DMS153 treated with DMSO at 0.1 percent for 48 hours (cell line): ENCODE measurements at regions not wholly inside any gene's neighbourhood (a gene's known extent, or its start where the extent isn't known, plus 50 kb on each side); places are given as distances from the start of the nearest gene placed in this dataset.
A peak's percentile ranks its signal among the peaks of the same experiment; 100 is the strongest.
"Not testable (repeated sequence)": the region's sequence is repeated elsewhere in the genome, so short reads cannot be mapped to it uniquely, and the experiment has no call there.

Experiments used
- DNase-seq: peaks from one replicate; lab custom pipeline; 2025; ENCODE audit not compliant: unreplicated experiment; lab: John Stamatoyannopoulos, UW

DNA sequence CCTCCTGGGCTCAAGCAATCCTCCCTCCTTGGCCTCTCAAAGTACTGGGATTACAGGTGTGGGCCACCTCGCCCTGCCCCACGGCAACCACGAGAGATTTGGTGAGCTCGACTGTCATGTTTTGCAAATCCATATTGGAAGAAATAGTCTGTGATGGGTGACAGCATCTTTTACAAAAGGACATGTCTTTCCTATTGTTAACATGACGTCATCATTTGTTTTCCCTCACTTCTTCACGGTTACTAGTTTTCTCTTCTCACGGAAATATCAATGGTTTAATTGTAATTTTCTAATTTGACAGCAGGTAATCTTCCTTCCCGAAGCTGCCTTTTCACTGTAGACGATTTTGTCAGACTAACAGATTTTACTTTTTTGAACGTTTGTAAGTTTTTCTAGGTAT, 110.8 kb upstream of the GREM2 start:
- DNase-seq: no peak

DNA sequence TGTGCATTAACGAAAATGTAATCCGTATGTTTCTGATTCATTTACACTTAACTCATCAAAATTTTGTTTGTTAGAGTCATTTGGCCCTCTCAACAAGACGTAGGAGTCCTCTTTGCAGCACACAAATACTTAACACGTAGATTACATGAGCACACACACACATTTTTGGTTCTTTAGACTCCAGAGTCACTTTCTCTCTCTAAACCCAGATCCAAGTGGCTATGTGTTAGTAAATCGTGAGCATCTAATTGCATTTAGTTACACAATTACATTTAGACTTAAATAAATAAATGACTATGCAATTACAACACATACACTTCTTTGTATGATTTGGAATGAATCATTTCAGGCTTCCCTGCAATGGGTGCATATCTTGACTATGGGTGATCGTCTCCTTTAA, 109.0 kb upstream of the GREM2 start:
- no peak for DNase-seq

DNA sequence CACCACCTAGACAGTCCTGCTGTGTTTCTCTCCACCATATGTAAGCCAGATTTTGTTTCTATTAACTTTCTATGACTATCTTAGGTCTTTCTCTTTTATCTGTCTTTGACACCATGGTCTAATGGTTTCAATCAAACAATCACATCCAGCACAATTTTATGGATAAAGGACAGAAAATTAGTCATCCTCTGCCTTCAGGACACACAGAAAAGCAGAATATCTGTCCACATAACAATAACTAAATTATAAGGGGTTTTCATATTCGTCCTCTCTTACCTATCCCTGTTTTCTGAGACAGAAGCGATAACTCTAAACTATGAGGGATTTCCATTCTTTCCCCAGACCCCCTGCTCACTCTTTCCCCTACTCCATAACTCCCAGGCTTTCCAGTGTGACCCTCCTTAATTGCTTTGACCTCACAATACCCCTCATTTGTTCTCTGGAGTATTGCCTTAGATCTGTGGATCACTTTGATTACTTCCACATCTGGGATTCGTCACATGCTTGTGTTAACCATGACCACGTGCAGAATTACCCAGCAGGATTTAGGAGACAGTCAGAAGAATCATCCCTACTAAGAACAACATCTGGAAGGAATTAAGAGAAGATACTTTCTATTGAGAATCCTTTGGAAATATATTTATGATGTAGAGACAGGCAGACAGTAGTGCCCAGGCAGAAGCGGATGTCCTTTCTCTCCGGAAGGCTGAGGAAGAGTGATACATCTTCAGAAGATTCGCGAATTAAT, 108.2 kb upstream of the GREM2 start:
- no peak for DNase-seq

DNA sequence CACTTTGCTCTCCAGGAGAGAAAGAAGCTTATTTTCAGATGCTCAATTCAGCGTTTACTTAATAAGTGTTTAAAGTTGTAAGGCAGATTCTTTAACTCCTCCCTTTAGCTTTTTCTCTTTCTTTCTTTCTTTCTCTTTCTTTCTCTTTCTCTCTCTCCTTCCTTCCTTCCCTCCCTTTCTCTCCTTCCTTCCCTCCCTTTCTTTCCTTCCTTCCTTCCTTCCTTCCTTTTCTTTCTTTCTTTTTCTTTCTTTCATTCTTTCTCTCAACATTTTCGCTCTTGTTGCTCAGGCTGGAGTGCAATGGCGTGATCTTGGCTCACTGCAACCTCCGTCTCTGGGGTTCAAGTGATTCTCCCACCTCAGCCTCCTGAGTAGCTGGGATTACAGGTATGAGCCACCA, 104.6 kb upstream of the GREM2 start:
- not testable (repeated sequence) for DNase-seq

DNA sequence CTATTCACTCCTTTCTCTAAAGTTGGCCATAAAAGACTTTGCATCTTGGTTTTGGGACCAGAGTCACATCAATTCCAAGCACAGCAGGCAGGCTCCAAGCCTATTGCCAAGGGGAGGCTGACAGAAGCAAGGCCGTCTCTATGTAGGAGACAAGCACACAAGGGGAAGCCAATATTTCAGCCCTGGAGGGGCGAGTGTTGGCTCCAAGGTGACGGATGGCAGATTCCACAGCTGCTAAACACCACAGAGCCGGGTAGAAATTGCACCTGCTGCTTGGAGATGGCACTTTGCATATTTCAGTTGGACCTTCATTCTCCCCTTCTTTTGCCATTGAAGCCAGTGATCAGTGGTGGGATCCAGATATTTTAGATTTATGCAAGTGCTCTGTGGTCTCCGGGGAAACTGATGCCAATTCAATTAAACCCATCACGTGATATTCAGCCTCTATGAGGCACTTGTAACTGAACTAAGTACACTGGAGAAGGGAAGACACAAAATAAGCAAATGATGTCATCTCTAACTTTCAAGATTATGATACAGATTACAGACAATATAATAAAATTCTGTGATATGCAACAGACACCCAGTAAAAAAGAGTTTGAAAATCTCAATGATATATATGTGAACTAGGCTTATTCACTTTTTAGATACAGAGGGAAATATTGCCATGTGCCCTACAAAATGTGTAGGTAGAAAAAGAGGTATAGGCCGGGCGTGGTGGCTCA, 102.8 kb upstream of the GREM2 start:
- no peak for DNase-seq

DNA sequence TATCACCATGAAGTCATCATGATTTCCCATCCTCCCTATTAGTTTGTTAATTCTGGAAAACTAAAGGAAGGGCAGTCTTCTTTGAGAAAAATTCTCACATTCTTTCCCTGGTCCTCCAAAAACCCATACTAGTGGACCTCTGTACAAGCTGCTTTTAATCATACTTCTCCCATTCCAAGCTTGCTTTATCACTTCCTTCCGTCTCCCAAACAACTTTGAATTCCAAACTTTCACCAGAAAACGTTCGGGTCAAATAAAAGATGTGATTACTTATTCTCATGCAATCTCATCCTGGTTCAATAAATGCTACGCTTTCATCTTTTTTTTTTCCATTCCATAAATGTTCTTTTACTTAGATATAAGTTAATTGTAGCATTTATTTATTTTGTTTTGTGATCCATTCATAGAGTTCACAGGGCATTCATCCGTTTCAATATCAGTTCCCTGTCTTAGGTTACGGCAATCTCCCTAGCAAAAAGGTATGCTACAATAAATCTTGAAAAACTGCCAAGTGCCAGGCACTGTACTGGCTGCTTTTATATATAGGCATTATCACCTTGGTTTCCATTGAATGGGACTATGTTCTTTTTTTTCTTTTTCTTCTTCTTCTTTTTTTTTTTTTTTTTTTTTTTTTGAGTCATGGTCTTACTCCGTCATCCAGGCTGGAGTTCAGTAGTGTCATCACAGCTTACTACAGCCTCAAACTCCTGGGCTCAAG, 100.2 kb upstream of the GREM2 start:
- DNase-seq: no peak

DNA sequence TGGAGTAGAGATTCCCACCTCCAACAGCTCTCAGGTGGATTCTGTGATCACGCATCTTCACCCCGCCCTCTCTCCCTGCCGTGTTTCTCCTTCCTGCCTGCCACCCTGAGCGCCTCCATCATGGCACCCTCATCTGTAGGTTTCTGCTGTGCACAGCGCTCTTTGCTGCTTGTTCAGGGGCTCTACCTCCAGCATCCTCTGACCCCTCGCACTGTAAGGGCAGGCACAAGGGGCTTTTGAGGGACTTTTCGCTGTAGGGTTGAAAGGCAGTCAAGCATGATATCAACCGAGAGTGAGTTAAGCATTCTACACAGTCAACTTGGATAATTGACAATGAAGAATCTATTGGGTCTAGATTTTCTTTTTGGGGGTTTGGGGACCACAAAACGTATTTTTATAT, 99.1 kb upstream of the GREM2 start:
- DNase-seq: no peak

DNA sequence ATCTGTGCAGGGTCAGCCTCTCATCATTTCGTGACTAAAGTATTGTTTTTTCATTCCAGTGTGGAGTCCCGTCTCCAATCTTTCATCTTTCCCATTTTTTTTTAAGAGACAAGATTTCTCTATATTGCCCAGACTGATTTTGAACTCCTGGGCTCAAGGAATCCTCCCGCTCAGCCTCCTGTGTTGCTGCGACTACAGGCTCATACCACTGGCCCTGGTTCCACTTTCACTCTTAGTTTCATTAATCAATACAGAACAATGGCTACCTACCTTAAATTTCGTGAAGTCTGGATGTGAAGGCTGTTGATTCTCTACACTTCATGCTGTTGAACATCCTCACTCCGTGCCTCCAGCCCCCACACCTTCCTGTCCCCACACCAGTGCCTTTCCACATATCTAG, 97.7 kb upstream of the GREM2 start:
- no peak for DNase-seq

DNA sequence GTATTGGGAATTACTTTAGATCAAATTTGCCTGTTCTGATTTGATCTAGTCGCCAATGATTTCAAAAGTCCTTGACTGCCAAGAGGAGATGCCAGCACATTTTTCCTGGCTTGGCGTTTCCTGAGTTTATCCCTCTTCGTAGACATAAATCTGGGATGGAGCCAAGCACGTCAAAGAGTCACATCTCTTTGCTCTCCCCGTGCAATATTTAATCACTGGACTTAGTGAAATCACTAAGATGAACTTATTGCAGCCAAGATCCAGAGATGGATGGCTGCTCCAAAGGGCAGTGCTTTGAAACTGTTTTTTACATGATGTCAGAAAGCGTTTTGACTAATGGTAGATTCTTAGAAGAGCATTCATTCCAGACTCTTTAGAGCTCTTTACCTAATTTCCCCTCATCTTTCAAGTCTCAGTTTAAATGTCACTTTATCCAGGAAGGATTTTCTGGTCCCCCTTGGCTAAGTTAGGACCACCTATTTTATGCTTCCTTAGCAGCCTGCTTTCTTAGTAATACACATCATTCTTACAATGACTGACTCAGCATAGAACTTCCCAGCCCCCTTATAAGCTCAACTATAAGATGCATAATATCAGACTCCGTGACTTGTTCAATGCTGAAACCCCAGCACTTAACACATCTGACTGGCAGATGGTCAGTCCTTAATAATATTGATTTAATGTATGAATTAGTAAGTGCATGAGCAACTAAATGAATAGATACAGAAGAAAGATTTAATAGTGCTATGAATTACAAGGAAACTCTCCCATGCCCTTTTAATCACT, 94.4 kb upstream of the GREM2 start:
- DNase-seq: no peak

DNA sequence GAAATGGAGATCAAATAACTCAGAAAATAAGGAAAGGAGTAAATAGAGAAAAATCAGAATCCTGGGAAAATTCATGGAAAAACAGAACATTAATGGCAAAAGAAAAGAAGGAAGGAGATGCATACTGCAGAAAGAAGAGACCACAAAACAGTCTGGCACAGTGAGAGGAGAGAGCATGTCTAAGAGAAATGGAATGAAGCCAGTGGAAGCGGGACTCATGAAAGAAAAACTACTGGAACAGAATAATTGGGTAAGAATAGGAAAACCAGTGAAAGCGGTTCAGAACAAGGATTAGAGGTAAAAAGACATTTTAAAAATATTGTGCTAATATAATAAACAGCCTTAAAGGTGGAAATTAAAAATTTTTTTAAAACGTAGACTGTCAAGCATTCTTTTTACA, 93.6 kb upstream of the GREM2 start:
- DNase-seq: no peak

DNA sequence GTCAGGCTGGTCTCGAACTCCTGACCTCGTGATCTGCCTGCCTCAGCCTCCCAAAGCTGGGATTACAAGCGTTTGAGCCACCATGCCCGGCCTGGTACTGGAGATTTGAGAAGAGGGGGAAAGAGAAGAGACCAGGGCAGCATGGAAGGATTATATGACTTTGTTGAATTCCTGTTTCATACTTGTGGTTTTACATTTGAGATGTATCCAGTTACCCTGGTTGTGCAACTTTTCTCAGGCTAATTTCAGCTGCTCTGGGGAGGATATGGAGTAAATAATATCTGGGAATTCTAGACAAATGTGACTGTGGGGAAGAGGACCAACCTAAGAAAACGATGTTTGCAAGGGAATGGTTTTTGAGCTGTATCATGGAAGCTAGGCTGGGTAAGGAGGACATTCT, 89.5 kb upstream of the GREM2 start:
- DNase-seq: no peak

DNA sequence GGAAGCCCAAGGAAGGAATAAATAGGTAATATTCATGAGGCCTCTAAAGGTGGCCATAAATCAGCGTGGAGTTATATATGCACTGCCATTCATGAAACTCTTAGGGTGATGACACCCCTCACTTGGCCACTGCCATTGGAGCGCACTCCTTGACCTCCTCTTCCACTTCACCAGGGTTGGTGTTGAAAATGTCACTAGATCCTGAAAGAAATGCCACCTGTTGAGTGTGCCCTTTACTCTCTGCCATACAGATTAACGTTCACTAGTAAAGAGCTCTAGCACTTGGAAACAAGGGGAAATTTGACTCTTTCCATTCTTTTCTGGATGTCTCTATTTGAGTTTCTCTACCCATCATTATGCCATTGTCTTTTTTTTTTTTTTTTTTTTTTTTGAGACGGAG, 83.5 kb upstream of the GREM2 start:
- DNase-seq: no peak

DNA sequence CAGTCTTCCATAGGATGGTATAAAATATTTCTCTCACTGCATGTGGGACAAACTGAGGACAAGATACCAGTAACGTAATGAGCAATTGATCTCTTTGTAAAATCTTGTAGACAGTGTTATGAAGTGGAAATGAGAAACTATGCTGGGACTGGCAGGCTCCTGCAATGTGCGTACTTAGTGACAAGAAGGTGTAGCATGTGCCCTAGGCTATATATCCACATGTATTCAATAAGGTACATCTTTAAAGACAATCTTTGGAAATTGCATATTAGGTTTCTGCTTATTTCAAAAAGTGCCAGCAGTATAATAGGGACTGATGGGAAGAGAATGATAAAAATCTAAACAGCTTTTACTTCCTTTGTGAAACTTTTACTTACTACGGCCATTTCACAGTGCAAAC, 81.9 kb upstream of the GREM2 start:
- DNase-seq: no peak

DNA sequence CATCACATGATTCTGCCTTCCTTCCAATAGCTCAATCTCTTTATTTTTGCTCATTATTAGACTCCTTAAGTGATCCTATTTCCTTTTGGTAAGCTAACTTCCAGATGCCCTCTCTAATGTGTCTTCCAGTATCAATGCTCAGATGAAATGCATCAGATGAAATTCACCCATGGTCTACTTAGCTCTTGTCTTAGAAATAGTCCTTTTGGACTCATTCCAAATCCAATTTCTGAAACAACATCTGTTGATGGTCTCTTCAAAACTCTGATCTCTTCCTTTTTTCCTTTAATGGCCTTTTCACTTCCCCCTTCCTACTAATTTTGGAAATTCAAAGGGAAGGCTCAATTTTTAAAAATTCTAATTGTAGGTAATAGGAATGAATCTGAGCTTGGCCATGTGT, 81.1 kb upstream of the GREM2 start:
- no peak for DNase-seq

DNA sequence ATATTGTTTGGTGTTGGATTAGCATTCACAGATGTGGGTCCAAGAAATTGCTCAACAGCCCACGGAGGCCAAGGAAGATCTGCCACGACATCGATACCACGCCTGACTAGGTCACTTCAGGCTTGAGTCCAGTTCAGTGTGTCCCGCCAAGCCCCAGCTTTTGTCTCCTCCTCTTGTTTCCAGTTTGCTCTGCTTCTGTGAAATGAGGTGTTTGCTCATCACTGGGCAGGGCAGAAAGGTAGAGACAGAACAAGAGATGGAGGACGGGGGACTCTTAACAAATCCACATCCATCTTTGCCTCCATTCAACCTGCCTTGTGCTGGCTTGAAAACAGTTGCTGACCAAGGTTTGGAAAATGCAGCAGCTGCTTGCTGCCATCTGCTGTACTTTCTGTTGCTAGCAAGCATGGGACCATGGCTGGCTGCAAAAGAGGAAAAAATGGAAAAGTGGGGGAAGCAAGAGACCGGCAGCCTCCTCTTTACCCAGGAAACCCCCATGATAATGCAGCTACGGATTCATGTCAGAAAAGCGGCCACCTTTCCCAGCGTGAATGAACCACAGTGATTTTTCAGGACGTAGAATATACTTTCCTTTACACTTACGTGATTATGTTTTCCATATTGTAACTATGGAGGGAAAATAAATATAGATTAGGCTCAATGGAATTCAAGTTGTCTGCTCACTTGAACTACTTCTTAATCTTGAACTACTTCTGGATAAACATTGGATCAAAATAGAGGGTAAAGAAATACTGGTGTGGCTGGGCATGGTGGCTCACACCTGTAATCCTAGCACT, 80.2 kb upstream of the GREM2 start:
- peak; percentile 61 for DNase-seq

DNA sequence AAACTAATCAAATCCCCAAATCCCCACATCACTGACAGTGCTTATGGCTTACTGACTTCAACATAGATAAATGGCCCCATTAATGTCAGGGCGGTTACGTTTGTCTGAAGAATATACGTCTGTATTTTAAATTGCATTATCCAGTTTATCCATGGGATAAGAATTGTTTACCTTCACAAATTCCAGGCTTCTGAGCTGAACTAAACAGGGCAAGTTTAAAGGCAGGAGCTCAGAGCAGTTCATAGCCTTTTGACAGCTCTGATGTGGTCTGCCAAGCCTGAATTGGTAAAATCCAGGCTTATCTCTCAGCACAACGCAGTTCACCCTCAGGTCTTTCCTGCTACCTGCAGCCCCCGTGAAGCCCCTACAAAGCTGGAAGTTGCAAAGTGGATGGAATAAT, 79.5 kb upstream of the GREM2 start:
- no peak for DNase-seq

DNA sequence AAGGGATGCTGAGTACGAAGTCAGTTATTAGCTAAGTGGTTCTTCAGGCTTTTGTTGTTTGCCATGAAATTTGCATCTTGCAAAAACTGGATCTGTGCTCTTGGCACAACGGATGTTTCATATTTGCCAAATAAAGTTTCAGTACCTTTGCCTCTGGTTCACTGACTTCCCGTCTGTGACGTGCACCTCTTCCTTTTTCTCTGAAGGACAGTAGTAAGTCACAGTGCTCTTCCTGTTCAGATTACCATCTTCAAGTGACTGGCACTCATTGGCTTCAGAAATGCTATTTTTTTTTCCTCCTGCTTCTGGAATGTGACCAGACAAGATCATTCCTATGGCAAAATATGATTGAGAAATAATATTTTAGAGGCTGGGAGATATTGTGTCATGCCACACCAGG, 75.9 kb upstream of the GREM2 start:
- no peak for DNase-seq

DNA sequence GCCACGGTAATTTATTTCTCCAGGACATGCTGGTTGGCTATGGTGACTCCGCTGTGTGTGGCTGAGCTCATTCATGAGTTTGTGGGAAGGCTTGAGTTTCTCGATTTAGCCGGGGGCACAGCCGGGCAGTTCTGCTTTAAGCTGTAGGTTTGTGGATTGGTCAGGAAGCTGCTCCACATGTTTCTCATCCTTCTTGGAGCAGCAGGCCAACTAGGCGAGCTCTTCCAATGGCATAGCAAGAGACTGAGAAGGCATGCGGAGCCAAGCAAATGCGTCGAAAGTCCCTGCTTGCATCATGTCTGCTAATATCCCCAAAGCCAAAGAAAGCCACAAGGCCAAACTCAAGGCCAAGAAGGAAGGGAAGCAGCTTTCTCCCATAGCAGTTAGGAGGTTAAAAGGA, 71.6 kb upstream of the GREM2 start:
- DNase-seq: no peak

DNA sequence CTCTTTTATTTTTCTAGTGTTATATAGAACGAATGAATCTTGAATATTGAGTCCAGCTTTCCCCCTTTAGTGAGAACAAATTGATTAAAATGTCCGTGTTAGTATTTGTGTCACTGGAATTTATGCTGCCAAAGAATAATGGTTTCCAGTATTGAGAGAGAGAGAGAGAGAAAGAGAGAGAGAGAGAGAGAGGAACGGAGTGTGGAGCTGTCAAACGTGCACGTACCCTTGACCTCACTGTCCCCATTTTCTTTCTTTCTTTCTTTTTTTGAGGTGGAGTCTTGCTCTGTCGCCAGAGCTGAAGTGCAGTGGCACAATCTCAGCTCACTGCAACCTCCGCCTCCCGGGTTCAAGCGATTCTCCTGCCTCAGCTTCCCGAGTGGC, 70.9 kb upstream of the GREM2 start:
- DNase-seq: no peak

DNA sequence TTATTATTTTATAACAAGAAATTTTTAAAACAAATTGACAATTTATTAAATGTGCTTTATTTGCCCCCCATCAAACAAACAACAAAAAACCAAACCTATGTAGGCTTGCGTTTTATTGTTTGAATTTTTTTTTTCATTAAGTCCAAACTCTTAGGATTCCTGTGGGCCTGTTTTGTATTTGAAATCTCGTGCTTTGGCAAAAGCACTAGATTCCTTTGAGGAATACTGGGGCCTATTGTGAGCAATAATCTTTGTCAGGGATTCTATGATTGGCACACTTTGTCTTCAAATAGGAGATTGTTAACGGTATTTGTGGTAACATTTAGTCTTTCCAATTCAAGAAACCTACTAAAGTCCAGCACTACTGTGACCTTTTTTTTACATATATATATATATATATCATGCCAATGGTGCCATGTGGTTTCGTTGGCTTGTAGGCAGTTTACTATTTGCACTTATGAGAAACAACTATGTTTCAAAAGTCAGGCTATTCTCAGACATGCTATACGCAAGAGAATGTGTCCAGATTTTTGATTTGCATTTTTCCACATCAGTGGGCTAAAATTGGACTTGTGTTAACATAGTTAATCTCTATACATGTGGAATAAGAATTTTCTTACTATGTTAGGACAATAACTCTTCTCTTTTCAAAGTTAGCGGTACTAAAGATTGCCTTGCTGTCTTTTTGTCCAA, 70.4 kb upstream of the GREM2 start:
- DNase-seq: no peak
